Neuron (in vitro differentiated cells): ENCODE measurements at regions not wholly inside any gene's neighbourhood (a gene's known extent, or its start where the extent isn't known, plus 50 kb on each side); places are given as distances from the start of the nearest gene placed in this dataset.

ENCODE experiments used
- H2AFZ ChIP-seq: one replicate; pipeline ENCODE4 v1.6.1; 2013; ENCODE audit warnings: low read depth, mild to moderate bottlenecking, inconsistent platforms, low read length, moderate library complexity
- H3K27me3 ChIP-seq: one replicate; pipeline ENCODE4 v1.6.1; 2013; ENCODE audit warnings: low read length; ENCODE audit not compliant: insufficient read depth
- H3K36me3 ChIP-seq: one replicate; pipeline ENCODE4 v1.6.1; 2013; ENCODE audit warnings: low read length; ENCODE audit not compliant: insufficient read depth
- H3K4me1 ChIP-seq: one replicate; pipeline ENCODE4 v1.6.1; 2013; ENCODE audit warnings: low read length; ENCODE audit not compliant: insufficient read depth
- H3K4me3 ChIP-seq: 2 replicates; pipeline ENCODE4 v1.5.1; 2013; ENCODE audit warnings: mild to moderate bottlenecking, low read length, moderate library complexity
- H3K9me3 ChIP-seq: one replicate; pipeline ENCODE4 v1.6.1; 2013; ENCODE audit warnings: low read length

- no peak overlapping the region for H3K4me3 ChIP-seq
- H2AFZ ChIP-seq, result no peak overlapping the region
- H3K36me3 ChIP-seq, result no peaks in the 10 kb centered on the region
- no peaks in the 10 kb centered on the region for H3K27me3 ChIP-seq
- H3K4me1 ChIP-seq, result no peaks in the 10 kb centered on the region
- no peaks in the 10 kb centered on the region for H3K9me3 ChIP-seq
Measured at GRCh38 chr10:63727636-63728035, 206.4 kb downstream of the REEP3 start.

GRCh38 chr10:63735305-63735704, 214.1 kb downstream of the REEP3 start:
- Histone ChIP-seq H3K27me3 (no peaks in the 10 kb centered on the region), H3K4me1 (no peaks in the 10 kb centered on the region), H2AFZ (no peak overlapping the region), H3K36me3 (no peaks in the 10 kb centered on the region), H3K9me3 (no peaks in the 10 kb centered on the region), H3K4me3 (no peak overlapping the region)

DNA sequence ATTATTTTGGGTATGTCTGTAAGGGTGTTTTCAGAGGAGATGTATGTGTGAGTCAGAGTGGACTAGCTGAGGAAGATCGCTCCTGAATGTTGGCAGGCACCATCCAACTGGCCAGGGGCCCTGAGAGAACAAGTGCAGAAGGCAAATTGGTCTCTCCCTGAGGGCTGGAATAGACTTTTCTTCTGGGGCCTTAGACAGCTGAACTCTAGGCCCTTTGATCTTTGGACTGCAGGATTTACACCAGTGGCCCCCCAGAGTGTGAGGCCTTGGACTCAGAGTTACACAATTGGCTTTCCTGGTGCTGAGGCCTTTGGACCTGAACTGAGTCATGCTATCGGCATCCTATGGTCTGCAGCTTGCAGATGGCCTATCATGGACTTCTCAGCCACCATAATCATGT, 217.2 kb downstream of the REEP3 start:
- no peaks in the 10 kb centered on the region for H3K4me1 ChIP-seq
- H2AFZ ChIP-seq, result no peak overlapping the region
- no peaks in the 10 kb centered on the region for H3K9me3 ChIP-seq
- no peaks in the 10 kb centered on the region for H3K27me3 ChIP-seq
- H3K36me3 ChIP-seq, result no peaks in the 10 kb centered on the region
- no peak overlapping the region for H3K4me3 ChIP-seq

DNA sequence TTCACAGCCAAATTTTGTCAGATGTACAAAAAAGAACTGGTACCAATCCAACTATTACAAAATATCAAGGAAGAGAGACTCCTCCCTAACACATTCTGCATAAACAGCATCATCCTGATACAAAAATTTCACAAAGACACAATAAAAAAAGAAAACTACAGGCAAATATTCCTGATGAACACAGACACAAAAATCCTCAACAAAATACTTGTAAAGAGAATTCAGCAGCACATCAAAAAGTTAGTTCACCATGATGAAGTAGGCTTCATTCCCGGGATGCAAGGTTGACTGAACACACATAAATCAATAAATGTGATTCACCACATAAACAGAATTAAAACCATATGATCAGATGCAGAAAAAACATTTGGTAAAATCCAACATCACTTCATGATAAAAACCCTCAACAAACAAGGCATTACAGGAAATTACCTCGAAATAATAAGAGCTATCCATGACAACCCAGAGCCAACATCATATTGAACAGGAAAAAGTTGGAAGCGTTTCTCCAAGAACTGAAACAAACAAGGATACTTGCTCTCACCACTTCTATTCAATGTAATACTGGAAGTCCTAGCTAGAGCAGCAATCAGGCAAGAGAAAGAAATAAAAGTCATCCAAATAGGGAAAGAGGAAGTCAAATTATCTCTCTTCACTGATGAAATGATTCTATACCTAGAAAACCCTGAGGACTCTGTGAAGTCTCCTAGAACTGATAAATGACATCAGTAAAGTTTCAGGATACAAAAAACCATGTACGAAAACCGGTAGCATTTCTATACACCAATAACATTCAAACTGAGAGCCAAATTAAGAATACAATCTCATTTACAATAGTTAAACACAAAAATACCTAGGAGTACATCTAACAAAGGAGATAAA, 223.1 kb downstream of the REEP3 start:
- Histone ChIP-seq H3K36me3 (no peaks in the 10 kb centered on the region), H3K4me1 (no peaks in the 10 kb centered on the region), H3K4me3 (no peak overlapping the region), H2AFZ (no peak overlapping the region), H3K27me3 (no peaks in the 10 kb centered on the region), H3K9me3 (no peaks in the 10 kb centered on the region)

DNA sequence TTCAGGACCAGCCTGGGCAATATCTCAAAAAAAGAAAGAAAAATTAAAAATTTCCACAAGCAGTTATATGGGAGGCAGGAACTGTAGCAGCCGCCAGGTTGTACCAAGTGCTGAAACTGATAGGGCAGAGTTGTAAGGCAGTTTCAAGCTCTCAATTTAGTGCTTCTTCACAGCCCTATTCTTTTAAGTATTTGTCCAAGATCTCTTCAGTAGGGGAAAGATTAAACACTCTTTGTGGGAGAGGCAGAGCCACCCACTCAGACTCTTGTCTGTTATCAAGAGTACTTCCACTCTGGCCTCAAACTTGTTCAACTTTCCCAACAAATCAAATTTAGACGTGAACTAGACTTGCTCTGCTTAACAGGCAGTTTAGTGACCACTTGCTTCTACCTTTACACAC, 228.7 kb downstream of the REEP3 start:
- no peak overlapping the region for H3K4me3 ChIP-seq
- no peaks in the 10 kb centered on the region for H3K9me3 ChIP-seq
- H2AFZ ChIP-seq, result no peak overlapping the region
- H3K4me1 ChIP-seq, result no peaks in the 10 kb centered on the region
- H3K27me3 ChIP-seq, result no peaks in the 10 kb centered on the region
- no peaks in the 10 kb centered on the region for H3K36me3 ChIP-seq

GRCh38 chr10:63751836-63752235, 230.6 kb downstream of the REEP3 start:
- Histone ChIP-seq H3K36me3 (no peaks in the 10 kb centered on the region), H3K27me3 (no peaks in the 10 kb centered on the region), H3K4me1 (no peaks in the 10 kb centered on the region), H3K4me3 (no peak overlapping the region), H2AFZ (no peak overlapping the region), H3K9me3 (no peaks in the 10 kb centered on the region)

DNA sequence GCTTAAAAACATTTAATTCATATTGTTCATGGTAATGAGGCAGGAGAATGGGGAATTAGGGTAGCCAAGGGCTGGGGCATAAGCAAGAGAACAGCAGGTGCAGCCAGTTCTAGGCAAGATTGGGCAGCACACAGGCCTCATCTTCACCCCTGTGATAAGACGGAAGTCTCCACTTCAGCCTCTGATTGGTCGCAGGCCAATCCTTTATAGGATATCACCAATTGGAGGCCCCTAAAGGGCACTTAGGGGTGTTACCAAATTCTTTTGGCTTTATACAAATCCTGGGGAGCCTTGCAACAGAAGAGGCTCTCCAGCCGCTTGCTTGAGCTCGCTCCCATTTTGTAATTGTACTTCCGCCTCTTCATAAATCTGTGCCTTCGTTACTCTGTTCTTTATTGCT, 231.1 kb downstream of the REEP3 start:
- Histone ChIP-seq H3K36me3 (no peaks in the 10 kb centered on the region), H3K4me1 (no peaks in the 10 kb centered on the region), H3K9me3 (no peaks in the 10 kb centered on the region), H2AFZ (no peak overlapping the region), H3K27me3 (no peaks in the 10 kb centered on the region), H3K4me3 (no peak overlapping the region)

- H3K4me3 ChIP-seq, result no peak overlapping the region
- no peaks in the 10 kb centered on the region for H3K27me3 ChIP-seq
- H3K9me3 ChIP-seq, result no peaks in the 10 kb centered on the region
- no peaks in the 10 kb centered on the region for H3K36me3 ChIP-seq
- H3K4me1 ChIP-seq, result no peaks in the 10 kb centered on the region
- no peak overlapping the region for H2AFZ ChIP-seq
Measured at GRCh38 chr10:63753808-63754207, 232.6 kb downstream of the REEP3 start.

- H3K4me3 ChIP-seq, result no peak overlapping the region
- no peaks in the 10 kb centered on the region for H3K36me3 ChIP-seq
- no peak overlapping the region for H2AFZ ChIP-seq
- no peaks in the 10 kb centered on the region for H3K27me3 ChIP-seq
- H3K9me3 ChIP-seq, result no peaks in the 10 kb centered on the region
- H3K4me1 ChIP-seq, result no peaks in the 10 kb centered on the region
Measured at GRCh38 chr10:63755441-63755840, 234.2 kb downstream of the REEP3 start.

DNA sequence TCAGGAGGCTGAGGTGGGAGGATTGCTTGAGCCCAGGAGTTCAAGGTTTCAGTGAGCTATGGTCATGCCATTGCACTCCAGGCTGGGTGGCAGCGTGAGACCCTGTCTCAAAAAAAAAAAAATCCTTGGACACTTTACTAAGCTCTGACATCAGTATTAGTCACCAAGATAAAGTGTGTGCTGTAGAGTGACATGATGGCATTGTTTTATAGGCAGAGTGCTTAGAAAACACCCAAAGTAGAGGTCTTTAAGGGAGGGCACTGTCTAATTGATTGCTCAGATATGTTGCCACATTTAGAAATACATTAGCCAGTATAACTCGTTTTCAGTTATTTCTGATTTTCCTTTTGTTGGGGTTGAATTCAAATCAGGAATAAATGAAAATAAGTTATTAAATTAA, 235.9 kb downstream of the REEP3 start:
- H3K27me3 ChIP-seq, result no peaks in the 10 kb centered on the region
- H3K9me3 ChIP-seq, result no peaks in the 10 kb centered on the region
- H2AFZ ChIP-seq, result no peak overlapping the region
- H3K36me3 ChIP-seq, result no peaks in the 10 kb centered on the region
- H3K4me1 ChIP-seq, result no peaks in the 10 kb centered on the region
- no peak overlapping the region for H3K4me3 ChIP-seq

GRCh38 chr10:63758080-63758479, 236.9 kb downstream of the REEP3 start:
- Histone ChIP-seq H3K27me3 (no peaks in the 10 kb centered on the region), H3K9me3 (no peaks in the 10 kb centered on the region), H3K36me3 (no peaks in the 10 kb centered on the region), H2AFZ (no peak overlapping the region), H3K4me3 (no peak overlapping the region), H3K4me1 (no peaks in the 10 kb centered on the region)

- Histone ChIP-seq H3K9me3 (no peaks in the 10 kb centered on the region), H2AFZ (no peak overlapping the region)
Measured at GRCh38 chr10:63759335-63759734, 238.1 kb downstream of the REEP3 start.

GRCh38 chr10:63760034-63760707, 239.0 kb downstream of the REEP3 start:
- no peak overlapping the region for H3K4me3 ChIP-seq
- no peaks in the 10 kb centered on the region for H3K4me1 ChIP-seq
- no peaks in the 10 kb centered on the region for H3K9me3 ChIP-seq
- no peaks in the 10 kb centered on the region for H3K27me3 ChIP-seq
- H2AFZ ChIP-seq, result no peak overlapping the region
- no peaks in the 10 kb centered on the region for H3K36me3 ChIP-seq

More at GRCh38 chr10:63759335-63759734, 238.1 kb downstream of the REEP3 start:
- H3K27me3 ChIP-seq, result no peaks in the 10 kb centered on the region
- H3K4me1 ChIP-seq, result no peaks in the 10 kb centered on the region
- no peaks in the 10 kb centered on the region for H3K36me3 ChIP-seq
- no peak overlapping the region for H3K4me3 ChIP-seq
